HEK293T (cell line): ENCODE measurements at regions not wholly inside any gene's neighbourhood (a gene's known extent, or its start where the extent isn't known, plus 50 kb on each side); places are given as distances from the start of the nearest gene placed in this dataset.

Experiments
- BHLHE40 ChIP-seq: fragments of 450-650 bp; IDR thresholded peaks from 2 replicates; pipeline ENCODE4 v1.6.1; 2016; ENCODE audit warnings: mild to moderate bottlenecking, moderate library complexity, borderline replicate concordance
- CTBP1 ChIP-seq: fragments of 450-650 bp; IDR thresholded peaks from 2 replicates; pipeline ENCODE4 v1.6.1; 2016; ENCODE audit warnings: borderline replicate concordance
- FOXA1 ChIP-seq: fragments of 450-650 bp; IDR thresholded peaks from 2 replicates; pipeline ENCODE4 v1.6.1; 2016; ENCODE audit warnings: mild to moderate bottlenecking
- FOXM1 ChIP-seq: fragments of 450-650 bp; IDR thresholded peaks from 2 replicates; pipeline ENCODE4 v1.6.1; 2017; ENCODE audit warnings: mild to moderate bottlenecking, borderline replicate concordance
- L3MBTL2 ChIP-seq: fragments of 450-650 bp; conservative IDR thresholded peaks from 2 replicates; pipeline ENCODE4 v1.6.1; 2016; ENCODE audit warnings: mild to moderate bottlenecking
- LEF1 ChIP-seq: fragments of 450-650 bp; IDR thresholded peaks from 2 replicates; pipeline ENCODE4 v1.6.1; 2017; ENCODE audit warnings: mild to moderate bottlenecking, borderline replicate concordance
- NFRKB ChIP-seq: fragments of 450-650 bp; IDR thresholded peaks from 2 replicates; pipeline ENCODE4 v1.6.1; 2016; ENCODE audit warnings: mild to moderate bottlenecking, moderate library complexity
- SP1 ChIP-seq: fragments of 450-650 bp; IDR thresholded peaks from 2 replicates; pipeline ENCODE4 v1.6.1; 2017
- SUZ12 ChIP-seq: fragments of 450-650 bp; IDR thresholded peaks from 2 replicates; pipeline ENCODE4 v1.6.1; 2016; ENCODE audit warnings: mild to moderate bottlenecking
- ZNF384 ChIP-seq: fragments of 450-650 bp; IDR thresholded peaks from 2 replicates; pipeline ENCODE4 v1.6.1; 2016

GRCh38 chr1:56147459-56147858 lies 431.9 kb downstream of the PLPP3 start:
- TF ChIP-seq LEF1, result no peak
- no peak for TF ChIP-seq SUZ12
- no peak for TF ChIP-seq FOXA1
- TF ChIP-seq ZNF384, result no peak
- no peak for TF ChIP-seq SP1
- no peak for TF ChIP-seq FOXM1
- no peak for TF ChIP-seq L3MBTL2
- TF ChIP-seq NFRKB, result no peak
- TF ChIP-seq BHLHE40, result no peak
- TF ChIP-seq CTBP1, result no peak
